Mesenchymal stem cell (in vitro differentiated cells and primary cell): ENCODE measurements at regions not wholly inside any gene's neighbourhood (a gene's known extent, or its start where the extent isn't known, plus 50 kb on each side); places are given as distances from the start of the nearest gene placed in this dataset.

Experiments
- DNase-seq: peaks from one replicate; pipeline ENCODE4 v3.0.0-alpha.2; 2013
- H2AFZ ChIP-seq: one replicate; pipeline ENCODE4 v1.6.1; 2013; ENCODE audit warnings: low read depth, mild to moderate bottlenecking, control low read depth, inconsistent platforms, low read length, moderate library complexity
- H2AK5ac ChIP-seq: 2 replicates; pipeline ENCODE4 v1.6.1; 2013; ENCODE audit warnings: low read length, moderate library complexity, mild to moderate bottlenecking, inconsistent platforms; ENCODE audit not compliant: severe bottlenecking
- H2BK120ac ChIP-seq: one replicate; pipeline ENCODE4 v1.6.1; 2013; ENCODE audit warnings: low read depth, mild to moderate bottlenecking, inconsistent platforms, low read length, moderate library complexity
- H2BK12ac ChIP-seq, 2 experiments: one replicate each; pipeline ENCODE4 v1.6.1; 2013; ENCODE audit warnings: inconsistent platforms in 2 of 2, low read length in 2 of 2, mild to moderate bottlenecking in 2 of 2, moderate library complexity in 2 of 2, control low read depth in 1 of 2
- H2BK15ac ChIP-seq: one replicate; pipeline ENCODE4 v1.6.1; 2013; ENCODE audit warnings: mild to moderate bottlenecking, low read depth, inconsistent platforms; ENCODE audit not compliant: poor library complexity, severe bottlenecking
- H2BK5ac ChIP-seq: 2 replicates; pipeline ENCODE4 v1.6.1; 2013; ENCODE audit warnings: low read depth, mild to moderate bottlenecking, low read length, control low read depth, inconsistent platforms; ENCODE audit not compliant: poor library complexity, severe bottlenecking
- H3K14ac ChIP-seq, 2 experiments: one replicate each; pipeline ENCODE4 v1.6.1; 2013; ENCODE audit warnings: inconsistent platforms in 2 of 2, low read length in 2 of 2, control low read depth in 1 of 2, mild to moderate bottlenecking in 1 of 2, moderate library complexity in 1 of 2
- H3K18ac ChIP-seq, 2 experiments: one replicate each; pipeline ENCODE4 v1.6.1; 2013; ENCODE audit warnings: inconsistent platforms in 2 of 2, low read length in 2 of 2, control low read depth in 1 of 2, low read depth in 1 of 2, mild to moderate bottlenecking in 1 of 2
- H3K23ac ChIP-seq, 2 experiments: one replicate each; pipeline ENCODE4 v1.6.1; 2013; ENCODE audit warnings: inconsistent platforms in 2 of 2, low read length in 2 of 2, mild to moderate bottlenecking in 2 of 2, moderate library complexity in 2 of 2, control low read depth in 1 of 2
- H3K27ac ChIP-seq: 2 replicates; pipeline ENCODE4 v1.5.1; 2013; ENCODE audit warnings: mild to moderate bottlenecking, moderate library complexity, low read length, control low read depth, inconsistent platforms; ENCODE audit not compliant: poor library complexity, severe bottlenecking
- H3K27me3 ChIP-seq, 2 experiments: 2 replicates each; pipeline versions ENCODE4 v1.6.1 to v1.7.0; 2013; ENCODE audit warnings: low read length in 2 of 2, mild to moderate bottlenecking in 2 of 2, moderate library complexity in 2 of 2, control low read depth in 1 of 2, inconsistent platforms in 1 of 2; ENCODE audit not compliant: control insufficient read depth in 1 of 2, insufficient read depth in 1 of 2
- H3K36me3 ChIP-seq, 2 experiments: 2 replicates each; pipeline versions ENCODE4 v1.6.1 to v1.7.0; 2013; ENCODE audit warnings: low read length in 2 of 2, control low read depth in 1 of 2, inconsistent platforms in 1 of 2, low read depth in 1 of 2, mild to moderate bottlenecking in 1 of 2; ENCODE audit not compliant: insufficient read depth in 2 of 2, control insufficient read depth in 1 of 2
- H3K4ac ChIP-seq, 2 experiments: one replicate each; pipeline ENCODE4 v1.6.1; 2013; ENCODE audit warnings: inconsistent platforms in 2 of 2, low read length in 2 of 2, mild to moderate bottlenecking in 2 of 2, moderate library complexity in 2 of 2, control low read depth in 1 of 2, low read depth in 1 of 2
- H3K4me1 ChIP-seq: 2 replicates; pipeline ENCODE4 v1.6.1; 2013; ENCODE audit warnings: low read depth, low read length, control low read depth; ENCODE audit not compliant: control insufficient read depth, insufficient read depth
- H3K4me2 ChIP-seq: 2 replicates; pipeline ENCODE4 v1.6.1; 2013; ENCODE audit warnings: low read length, mild to moderate bottlenecking, inconsistent platforms; ENCODE audit not compliant: poor library complexity, severe bottlenecking
- H3K4me3 ChIP-seq, 2 experiments: 2 replicates each; pipeline versions ENCODE4 v1.5.1 to v1.7.0; 2013; ENCODE audit warnings: low read length in 2 of 2, mild to moderate bottlenecking in 2 of 2, control low read depth in 1 of 2, low read depth in 1 of 2; ENCODE audit not compliant: insufficient read depth in 1 of 2
- H3K79me1 ChIP-seq: replicated peaks from 2 replicates; pipeline ENCODE4 v1.6.1; 2013; ENCODE audit warnings: mild to moderate bottlenecking, control low read depth, low read length, inconsistent platforms; ENCODE audit not compliant: poor library complexity, severe bottlenecking
- H3K9ac ChIP-seq: 2 replicates; pipeline ENCODE4 v1.7.0; 2013; ENCODE audit warnings: mild to moderate bottlenecking, low read length, moderate library complexity
- H3K9me3 ChIP-seq: 2 replicates; pipeline ENCODE4 v1.7.0; 2013; ENCODE audit warnings: mild to moderate bottlenecking, low read length; ENCODE audit not compliant: control insufficient read depth
- H4K8ac ChIP-seq: one replicate; pipeline ENCODE4 v1.6.1; 2013; ENCODE audit warnings: inconsistent platforms, mild to moderate bottlenecking, low read length, moderate library complexity
- H4K91ac ChIP-seq: one replicate; pipeline ENCODE4 v1.6.1; 2013; ENCODE audit warnings: mild to moderate bottlenecking, low read length, inconsistent platforms
- WGBS: methylation state at CpG from one replicate; pipeline ENCODE4 v1.1.7; 2013; ENCODE audit warnings: mixed read lengths; 5-methylcytosine and 5-hydroxymethylcytosine counted together

- H2AFZ ChIP-seq: no peak overlapping the region
- no peak overlapping the region for H3K14ac ChIP-seq
- no peak overlapping the region for H3K18ac ChIP-seq
- no peak overlapping the region for H3K4me2 ChIP-seq
- H3K27ac ChIP-seq: no peak overlapping the region
- no peaks in the 10 kb centered on the region for H3K79me1 ChIP-seq
- H3K36me3 ChIP-seq: no peaks in the 10 kb centered on the region
- no peak overlapping the region for H4K8ac ChIP-seq
- H4K91ac ChIP-seq: no peak overlapping the region
- 72% methylated on average over 15 of the region's 15 CpGs for WGBS
- H3K9ac ChIP-seq: no peak overlapping the region
- no peak overlapping the region for H3K4me3 ChIP-seq
- H2BK5ac ChIP-seq: no peak overlapping the region
- H3K4ac ChIP-seq: no peak overlapping the region
- no peak for DNase-seq
- no peak overlapping the region for H2BK120ac ChIP-seq
- no peaks in the 10 kb centered on the region for H3K4me1 ChIP-seq
- H3K23ac ChIP-seq: no peak overlapping the region
- no peaks in the 10 kb centered on the region for H3K9me3 ChIP-seq
- H2BK15ac ChIP-seq: no peak overlapping the region
- H2AK5ac ChIP-seq: no peak overlapping the region
- no peak overlapping the region for H2BK12ac ChIP-seq
- no peaks in the 10 kb centered on the region for H3K27me3 ChIP-seq
Observed at GRCh38 chr22:48362721-48363404, 1464.8 kb downstream of the BRD1 start.

DNA sequence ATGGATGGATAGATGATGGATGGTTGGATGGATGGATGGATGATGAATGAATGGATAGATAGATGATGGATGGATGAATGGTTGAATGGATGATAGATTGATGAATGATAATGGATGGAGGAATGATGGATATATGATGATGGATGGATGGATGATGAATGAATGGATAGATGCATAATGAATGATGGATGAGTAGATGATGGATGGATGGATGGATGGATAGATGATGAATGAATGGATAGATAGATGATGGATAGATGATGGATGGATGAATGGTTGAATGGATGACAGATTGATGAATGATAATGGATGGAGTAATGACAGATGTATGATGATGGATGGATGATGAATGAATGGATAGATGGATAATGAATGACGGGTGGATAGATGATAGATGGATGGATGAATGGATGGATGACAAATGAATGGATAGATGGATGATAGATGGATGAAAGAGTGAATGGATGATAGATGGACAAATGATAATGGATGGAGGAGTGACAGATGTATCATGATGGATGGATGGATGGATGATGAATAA lies 1466.5 kb downstream of the BRD1 start:
- H3K36me3 ChIP-seq: no peaks in the 10 kb centered on the region
- H4K8ac ChIP-seq: no peak overlapping the region
- no peak overlapping the region for H2BK120ac ChIP-seq
- H3K4me3 ChIP-seq: no peak overlapping the region
- no peak overlapping the region for H3K4ac ChIP-seq
- DNase-seq: no peak
- H3K79me1 ChIP-seq: no peaks in the 10 kb centered on the region
- no peaks in the 10 kb centered on the region for H3K4me1 ChIP-seq
- H3K23ac ChIP-seq: no peak overlapping the region
- H3K18ac ChIP-seq: no peak overlapping the region
- no peaks in the 10 kb centered on the region for H3K9me3 ChIP-seq
- H2BK5ac ChIP-seq: no peak overlapping the region
- H2AK5ac ChIP-seq: no peak overlapping the region
- H3K27ac ChIP-seq: no peak overlapping the region
- H2BK15ac ChIP-seq: no peak overlapping the region
- no peak overlapping the region for H3K9ac ChIP-seq
- H4K91ac ChIP-seq: no peak overlapping the region
- H2AFZ ChIP-seq: no peak overlapping the region
- H3K27me3 ChIP-seq: no peaks in the 10 kb centered on the region
- 90% methylated on average over 1 of the region's 1 CpG for WGBS
- no peak overlapping the region for H3K14ac ChIP-seq
- H2BK12ac ChIP-seq: no peak overlapping the region
- no peak overlapping the region for H3K4me2 ChIP-seq

DNA sequence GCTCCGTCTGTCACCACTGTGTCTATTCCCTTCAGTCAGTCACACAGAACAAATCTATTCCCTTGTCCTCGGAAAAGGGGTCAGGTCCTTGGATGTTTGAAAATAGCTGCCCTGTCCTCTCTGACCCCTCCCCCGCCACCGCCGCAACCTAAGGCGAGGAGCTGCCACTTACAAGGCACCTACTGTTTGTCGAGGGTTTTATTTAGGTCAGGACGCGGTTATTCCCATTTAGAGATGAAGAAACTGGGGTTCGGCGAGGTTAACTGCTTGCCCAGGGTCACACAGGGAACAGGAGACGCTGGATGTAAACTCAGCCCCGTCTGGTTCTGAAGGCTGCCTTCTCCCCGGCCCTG lies 1468.1 kb downstream of the BRD1 start:
- no peak overlapping the region for H2AK5ac ChIP-seq
- no peaks in the 10 kb centered on the region for H3K4me1 ChIP-seq
- H4K8ac ChIP-seq: no peak overlapping the region
- no peak overlapping the region for H3K14ac ChIP-seq
- H3K27me3 ChIP-seq: no peaks in the 10 kb centered on the region
- H2BK12ac ChIP-seq: no peak overlapping the region
- H3K4ac ChIP-seq: no peak overlapping the region
- H3K18ac ChIP-seq: no peak overlapping the region
- H2BK120ac ChIP-seq: no peak overlapping the region
- no peaks in the 10 kb centered on the region for H3K36me3 ChIP-seq
- no peak overlapping the region for H2BK15ac ChIP-seq
- H3K4me3 ChIP-seq: no peak overlapping the region
- no peak for DNase-seq
- H3K23ac ChIP-seq: no peak overlapping the region
- no peaks in the 10 kb centered on the region for H3K9me3 ChIP-seq
- H3K27ac ChIP-seq: no peak overlapping the region
- no peak overlapping the region for H2BK5ac ChIP-seq
- no peak overlapping the region for H3K4me2 ChIP-seq
- no peak overlapping the region for H4K91ac ChIP-seq
- 86% methylated on average over 14 of the region's 14 CpGs for WGBS
- no peak overlapping the region for H3K9ac ChIP-seq
- H3K79me1 ChIP-seq: no peaks in the 10 kb centered on the region
- H2AFZ ChIP-seq: no peak overlapping the region

DNA sequence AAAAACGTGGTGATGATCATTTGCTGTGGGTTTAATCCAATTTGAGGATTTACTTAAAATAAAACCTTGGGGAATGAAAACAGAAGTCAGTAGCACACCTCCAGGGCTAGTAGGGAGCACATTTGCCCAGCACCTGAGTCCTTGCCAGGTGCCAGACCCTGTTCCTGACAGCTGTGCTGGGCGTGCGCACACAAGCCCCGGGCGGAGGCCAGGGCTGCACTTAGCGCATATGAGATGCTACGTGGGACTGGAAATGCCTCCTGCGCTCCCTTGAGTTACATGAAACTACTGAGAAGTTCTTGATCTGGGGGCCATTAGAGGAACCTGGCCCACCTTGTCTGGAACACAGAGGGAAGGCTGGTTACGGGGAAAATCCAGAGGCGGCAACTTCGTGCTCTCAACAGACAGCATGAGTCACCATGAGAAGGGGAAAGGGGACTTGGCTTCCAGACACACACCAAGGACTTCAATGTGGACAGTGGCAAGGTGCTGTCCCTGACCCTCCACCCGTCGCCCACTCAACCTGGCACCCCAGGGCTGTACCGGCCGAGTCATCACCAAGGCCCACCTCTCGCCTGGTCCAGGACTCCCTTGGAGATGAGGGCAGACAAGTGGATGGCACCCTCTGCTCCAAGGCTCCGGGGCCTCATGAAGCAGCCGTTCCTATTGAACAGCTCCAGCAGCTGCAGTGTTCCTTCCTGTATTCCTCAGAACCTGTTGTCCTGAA lies 1468.6 kb downstream of the BRD1 start:
- no peak overlapping the region for H4K91ac ChIP-seq
- no peaks in the 10 kb centered on the region for H3K4me1 ChIP-seq
- no peak overlapping the region for H2AFZ ChIP-seq
- H3K14ac ChIP-seq: no peak overlapping the region
- no peak overlapping the region for H4K8ac ChIP-seq
- DNase-seq: no peak
- H2BK12ac ChIP-seq: no peak overlapping the region
- no peak overlapping the region for H2BK120ac ChIP-seq
- no peak overlapping the region for H2BK5ac ChIP-seq
- no peak overlapping the region for H3K9ac ChIP-seq
- H3K4ac ChIP-seq: no peak overlapping the region
- WGBS: 90% methylated on average over 18 of the region's 18 CpGs
- H3K27me3 ChIP-seq: no peaks in the 10 kb centered on the region
- H3K4me2 ChIP-seq: no peak overlapping the region
- H3K79me1 ChIP-seq: no peaks in the 10 kb centered on the region
- no peak overlapping the region for H3K4me3 ChIP-seq
- H3K23ac ChIP-seq: no peak overlapping the region
- H2BK15ac ChIP-seq: no peak overlapping the region
- no peaks in the 10 kb centered on the region for H3K36me3 ChIP-seq
- H3K18ac ChIP-seq: no peak overlapping the region
- no peak overlapping the region for H2AK5ac ChIP-seq
- no peaks in the 10 kb centered on the region for H3K9me3 ChIP-seq
- H3K27ac ChIP-seq: no peak overlapping the region
